ENCODE measurements at regions not wholly inside any gene's neighbourhood (a gene's known extent, or its start where the extent isn't known, plus 50 kb on each side); places are given as distances from the start of the nearest gene placed in this dataset.

DNA sequence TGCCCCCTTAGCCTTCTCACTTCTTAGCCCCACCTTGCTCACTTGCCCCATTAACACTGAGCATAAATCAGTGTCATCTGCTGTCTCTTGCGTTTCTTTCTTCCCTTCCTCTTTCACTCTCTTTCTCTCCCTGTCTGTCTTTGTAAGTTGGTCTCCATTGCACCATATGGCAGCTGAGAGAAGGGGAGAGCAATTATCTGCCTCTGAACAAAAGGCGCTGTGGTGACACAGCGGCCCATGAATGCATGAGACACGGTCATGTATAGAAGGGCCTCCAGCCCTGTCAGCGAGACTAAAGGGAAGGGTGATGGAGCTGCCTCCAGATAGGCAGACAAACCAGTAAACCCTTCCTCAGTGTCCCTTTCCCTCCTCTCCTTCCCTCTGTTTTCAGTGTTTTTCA lies 88.8 kb upstream of the PCDH18 start:
- no peak for DNase-seq

DNA sequence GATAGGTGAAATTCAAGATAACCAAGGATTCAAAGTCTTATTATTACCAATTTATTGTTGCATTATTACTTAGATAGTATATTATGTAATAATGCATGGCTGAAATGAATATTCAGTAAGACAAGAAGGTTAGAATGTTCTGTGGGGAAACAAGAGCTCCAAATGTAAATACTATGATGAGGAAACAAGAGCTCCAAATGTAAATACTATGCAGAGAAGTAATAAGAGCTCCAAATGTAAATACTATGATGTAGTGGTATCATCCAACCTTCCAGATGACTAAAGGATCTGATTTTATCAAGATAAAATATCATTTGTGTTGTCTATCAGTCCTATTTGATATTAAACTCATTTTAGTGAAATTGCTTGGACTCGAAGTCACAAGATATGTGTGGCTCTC lies 82.2 kb upstream of the PCDH18 start:
- DNase-seq = no peak

DNA sequence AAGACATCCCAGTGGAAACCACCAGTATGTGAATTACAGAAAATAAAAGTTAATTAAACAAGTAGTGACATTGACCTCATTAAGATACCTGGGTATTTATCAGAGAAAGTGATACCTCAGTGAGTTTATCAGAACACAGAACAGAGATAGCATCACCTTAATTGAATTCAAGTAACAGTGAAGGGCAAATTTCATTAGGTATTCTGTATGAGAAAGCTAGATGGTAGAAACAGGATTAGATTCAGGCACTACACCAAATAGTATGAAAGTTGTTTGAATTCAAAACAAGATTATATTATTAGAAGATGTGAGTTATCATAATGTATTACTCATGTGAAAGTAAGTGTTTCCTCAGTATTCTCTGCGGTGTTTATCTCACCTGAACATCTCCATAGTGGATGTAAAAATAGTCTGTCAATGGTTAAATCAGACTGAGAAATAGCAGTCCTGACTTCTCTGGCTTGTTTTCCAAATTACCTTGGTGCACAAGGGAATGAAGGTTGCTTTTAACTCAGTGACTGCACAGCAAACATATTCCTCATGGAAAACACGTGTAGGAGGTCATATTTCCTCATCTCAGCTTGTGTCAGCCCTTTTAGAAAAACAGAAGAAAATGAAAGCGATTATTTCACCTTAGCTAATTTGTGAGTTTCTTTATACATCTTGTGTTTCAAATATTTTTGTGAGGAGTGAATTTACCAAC lies 79.9 kb upstream of the PCDH18 start:
- no peak for DNase-seq

DNA sequence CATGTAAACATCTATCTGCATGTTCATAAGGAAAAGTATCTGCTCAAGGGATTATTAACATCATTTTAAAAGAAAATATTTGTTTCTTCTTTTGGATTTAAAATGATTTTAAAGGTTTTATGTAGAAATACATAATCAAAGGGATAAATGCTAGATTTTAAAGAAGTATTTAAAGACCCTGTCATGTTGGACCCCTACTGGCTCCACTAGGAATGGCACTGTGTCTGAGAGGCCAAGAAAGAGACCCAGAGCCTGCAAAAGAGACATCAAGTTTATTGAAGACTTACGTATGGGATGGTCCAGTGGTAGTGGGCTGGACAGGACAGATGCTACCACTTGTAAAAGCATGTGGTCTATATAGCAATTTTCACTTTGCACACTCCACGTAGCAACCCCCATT lies 78.7 kb upstream of the PCDH18 start:
- DNase-seq = no peak

DNA sequence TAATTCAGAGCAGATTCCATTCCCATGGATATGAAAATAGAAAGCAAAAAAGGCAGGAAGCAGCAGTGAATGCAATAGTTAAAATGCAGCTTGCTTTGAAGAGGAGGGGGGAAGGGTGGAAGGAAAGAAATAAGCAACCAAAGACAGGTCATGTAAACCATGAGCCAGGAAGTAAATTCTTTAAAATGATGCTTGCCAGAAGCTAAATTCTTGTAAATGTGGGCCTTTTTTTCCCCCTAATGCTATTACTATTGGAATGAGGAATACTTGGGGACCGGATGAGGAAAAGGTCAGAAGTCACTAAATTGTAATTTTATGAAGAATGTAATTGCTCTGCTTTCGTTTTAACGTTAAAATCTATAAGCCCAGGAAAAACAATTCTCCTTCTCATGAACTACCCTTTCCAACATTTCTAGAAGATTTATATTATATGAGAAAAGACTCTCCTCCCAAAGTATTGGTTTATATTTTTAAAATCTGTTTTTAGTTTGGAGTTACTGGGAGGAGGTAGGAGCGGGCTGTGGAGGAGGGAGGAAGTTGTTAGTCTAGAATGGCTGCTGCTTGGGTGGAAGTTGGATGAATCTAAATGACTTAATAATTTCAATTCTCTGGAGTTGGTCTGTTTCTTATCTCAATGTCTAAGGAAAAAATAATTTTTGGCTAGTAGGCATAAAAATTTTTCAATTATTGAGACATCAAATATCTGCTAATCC lies 77.6 kb upstream of the PCDH18 start:
- no peak for DNase-seq

DNA sequence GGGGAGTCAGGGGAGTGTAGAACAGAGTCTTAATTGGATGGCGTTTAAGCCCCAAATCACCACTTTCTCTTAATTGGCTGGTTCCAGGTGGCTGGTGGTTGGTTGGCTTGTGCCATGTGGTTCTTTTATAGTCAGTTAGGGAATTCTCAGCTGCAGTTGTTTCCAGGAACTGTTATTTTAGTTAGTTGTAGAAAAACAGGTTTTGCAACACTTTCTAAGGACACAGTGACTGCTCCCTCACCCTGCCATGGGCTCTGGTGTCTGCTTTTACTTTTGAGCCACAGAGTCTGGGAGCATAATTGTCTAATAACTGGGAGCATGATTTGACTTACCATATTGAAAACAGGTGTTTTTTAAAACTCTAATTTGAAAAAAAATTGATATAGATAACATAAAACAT lies 75.8 kb upstream of the PCDH18 start:
- DNase-seq = no peak

DNA sequence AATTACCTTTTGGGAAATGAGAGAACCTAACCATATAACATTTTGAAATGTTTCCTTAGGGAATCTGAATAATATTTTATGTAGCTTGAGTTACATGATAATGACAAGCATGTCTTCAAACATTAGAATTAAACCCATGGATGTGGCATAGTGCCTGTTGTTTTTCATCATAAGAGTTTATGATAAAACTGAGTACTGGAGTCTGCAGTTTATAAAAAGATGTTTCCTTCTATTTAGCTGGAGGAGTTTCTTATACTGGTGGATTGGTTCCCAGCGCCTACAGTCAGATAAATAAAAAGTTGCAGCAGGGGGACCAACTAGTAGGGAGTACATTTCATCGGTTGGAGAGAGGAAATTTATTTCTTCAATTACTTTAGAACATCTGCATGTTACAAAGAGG lies 70.1 kb upstream of the PCDH18 start:
- no peak for DNase-seq

DNA sequence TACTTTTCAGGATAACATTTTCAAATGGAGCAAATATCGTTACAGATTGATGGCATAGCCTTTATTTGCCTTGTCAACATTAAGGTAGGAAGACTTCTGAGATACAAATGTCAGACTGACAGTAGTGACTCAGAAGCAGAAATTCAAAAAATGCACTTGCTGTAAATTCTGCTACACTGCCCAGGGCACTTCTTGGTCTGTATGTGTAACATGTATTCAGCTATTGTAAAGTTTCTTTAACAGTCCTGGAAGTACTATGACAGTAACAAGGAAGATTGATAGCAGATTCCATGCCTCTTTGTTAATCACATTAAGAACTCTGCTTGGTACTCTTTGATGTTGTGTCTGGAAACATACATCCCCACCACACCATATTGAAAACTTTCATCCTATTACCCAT lies 69.6 kb upstream of the PCDH18 start:
- DNase-seq = no peak

DNA sequence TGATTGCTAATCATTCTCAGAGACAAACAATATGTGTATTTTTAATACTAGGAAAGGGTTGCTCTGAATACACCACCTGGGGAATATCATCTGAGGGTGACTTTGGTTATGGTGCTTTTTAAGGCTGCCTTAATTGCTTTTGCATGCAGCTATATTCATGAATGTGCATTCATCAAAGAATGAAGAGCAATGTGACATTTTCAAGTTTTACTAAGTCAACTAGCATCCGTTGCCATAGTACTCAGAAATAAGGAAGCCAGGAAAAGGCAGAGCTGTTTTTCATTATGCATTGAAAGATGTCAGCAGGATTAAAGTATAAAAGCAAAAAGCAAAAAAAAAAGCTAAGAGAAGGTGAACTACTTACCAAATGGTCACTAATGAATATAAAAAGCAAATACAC lies 67.4 kb upstream of the PCDH18 start:
- no peak for DNase-seq

DNA sequence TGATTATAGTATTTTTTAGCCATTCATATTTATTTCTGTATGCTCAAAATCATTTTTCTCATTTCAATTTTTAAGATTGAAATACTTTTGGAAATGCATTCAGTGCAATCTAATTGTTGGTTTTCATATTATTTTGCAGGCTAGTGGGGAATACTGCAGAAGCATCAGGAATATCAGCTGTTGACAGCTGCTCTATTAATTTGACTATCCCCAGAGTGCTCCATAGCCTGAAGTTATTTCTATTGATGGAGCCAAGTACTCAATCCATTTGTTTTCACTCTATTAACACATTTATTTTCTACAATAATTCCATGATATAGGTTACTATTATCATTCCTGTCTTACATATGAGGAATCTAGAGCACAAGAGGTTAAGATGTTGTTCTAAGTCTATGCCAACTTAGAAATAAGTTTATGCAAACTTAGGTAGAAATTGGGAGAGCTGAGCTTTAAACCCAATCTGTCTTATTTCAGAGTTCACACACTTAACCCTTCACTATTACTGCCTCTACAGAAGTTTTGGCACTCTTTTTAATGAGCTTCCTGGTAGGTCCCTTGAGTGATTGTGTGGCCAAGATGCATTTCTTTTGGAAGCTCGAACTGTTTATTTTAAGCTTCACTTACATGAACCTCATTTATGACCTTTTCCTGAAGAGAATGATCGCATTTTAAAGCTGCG lies 65.6 kb upstream of the PCDH18 start:
- DNase-seq = no peak

DNA sequence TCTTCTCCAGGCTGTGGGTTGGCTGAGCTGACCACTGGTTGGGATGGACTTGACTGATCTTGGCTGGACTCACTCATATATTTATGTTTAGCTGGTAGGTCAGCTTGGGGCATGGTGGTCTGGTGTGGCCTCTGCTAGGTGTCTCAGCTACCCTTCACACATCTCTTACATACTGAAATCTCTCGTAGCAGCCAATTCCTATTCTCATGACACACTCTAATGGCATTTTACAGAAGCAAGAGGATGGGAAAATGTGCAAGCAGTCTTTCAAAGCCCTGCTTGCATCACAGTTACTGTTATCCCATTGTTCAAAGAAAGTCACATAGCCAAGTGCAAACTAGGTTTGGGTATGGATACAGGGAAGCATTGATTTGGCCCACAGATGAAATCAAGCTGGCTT lies 55.5 kb upstream of the PCDH18 start:
- DNase-seq = no peak

DNA sequence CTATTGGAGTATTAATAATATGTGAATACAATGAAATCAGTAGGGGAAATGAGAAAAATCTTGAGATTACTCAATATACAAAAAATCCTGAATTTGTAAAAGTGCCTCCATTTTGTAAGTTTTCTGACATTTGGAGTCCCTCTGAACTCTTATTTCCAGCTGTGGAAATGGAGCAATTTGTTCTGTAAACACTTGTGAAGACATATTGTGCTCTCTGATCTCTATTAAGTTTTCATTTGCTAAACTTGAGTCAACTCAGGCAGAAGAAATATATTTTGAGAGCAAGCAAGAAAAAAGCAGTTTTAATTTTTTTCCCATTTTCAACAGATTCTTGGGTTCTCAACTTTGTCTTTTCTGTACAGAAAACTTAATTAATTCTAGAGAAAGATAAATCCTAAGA lies 51.4 kb upstream of the PCDH18 start:
- DNase-seq = no peak
